GM21515 (cell line): ENCODE measurements at regions not wholly inside any gene's neighbourhood (a gene's known extent, or its start where the extent isn't known, plus 50 kb on each side); places are given as distances from the start of the nearest gene placed in this dataset.

Experiments used
- ATAC-seq: cut with Tn5 transposase; IDR thresholded peaks from one replicate; pipeline ENCODE4 v1.9.1; 2021; ENCODE audit not compliant: unreplicated experiment

GRCh38 chr1:68293609-68294366, 61.5 kb upstream of the WLS start:
- no peak for ATAC-seq

- no peak for ATAC-seq
Observed at GRCh38 chr1:68293122-68293521, 60.8 kb upstream of the WLS start.

GRCh38 chr1:68291688-68292384, 59.5 kb upstream of the WLS start:
- no peak for ATAC-seq

GRCh38 chr1:68287241-68287640, 54.9 kb upstream of the WLS start:
- ATAC-seq, result no peak

- ATAC-seq, result no peak
Observed at GRCh38 chr1:68285046-68285445, 52.7 kb upstream of the WLS start.

GRCh38 chr1:68281946-68282615, 49.8 kb upstream of the WLS start:
- ATAC-seq, result no peak
